ENCODE measurements at regions not wholly inside any gene's neighbourhood (a gene's known extent, or its start where the extent isn't known, plus 50 kb on each side); places are given as distances from the start of the nearest gene placed in this dataset.
"Not testable (repeated sequence)": the region's sequence is repeated elsewhere in the genome, so short reads cannot be mapped to it uniquely, and the experiment has no call there.

GRCh38 chr2:185507719-185508118 lies 230.9 kb upstream of the FSIP2 start:
- DNase-seq (ENCODE audit: low spot score) = no peak

GRCh38 chr2:185510060-185510459 lies 228.5 kb upstream of the FSIP2 start:
- DNase-seq (ENCODE audit: low spot score) = no peak

GRCh38 chr2:185511925-185512324 lies 226.7 kb upstream of the FSIP2 start:
- no peak for DNase-seq (ENCODE audit: low spot score)

- no peak for DNase-seq (ENCODE audit: low spot score)
Observed at GRCh38 chr2:185522472-185522871, 216.1 kb upstream of the FSIP2 start.

GRCh38 chr2:185524242-185524641 lies 214.4 kb upstream of the FSIP2 start:
- DNase-seq (ENCODE audit: low spot score) = not testable (repeated sequence)

GRCh38 chr2:185526161-185526560 lies 212.4 kb upstream of the FSIP2 start:
- DNase-seq (ENCODE audit: low spot score) = no peak

GRCh38 chr2:185531721-185532120 lies 206.9 kb upstream of the FSIP2 start:
- DNase-seq (ENCODE audit: low spot score) = no peak

- DNase-seq (ENCODE audit: low spot score) = no peak
Observed at GRCh38 chr2:185537689-185538088, 200.9 kb upstream of the FSIP2 start.

GRCh38 chr2:185567196-185567595 lies 171.4 kb upstream of the FSIP2 start:
- DNase-seq (ENCODE audit: low spot score) = no peak

GRCh38 chr2:185567940-185568339 lies 170.7 kb upstream of the FSIP2 start:
- no peak for DNase-seq (ENCODE audit: low spot score)

- no peak for DNase-seq (ENCODE audit: low spot score)
Observed at GRCh38 chr2:185578322-185578721, 160.3 kb upstream of the FSIP2 start.

GRCh38 chr2:185583058-185583816 lies 155.4 kb upstream of the FSIP2 start:
- no peak for DNase-seq (ENCODE audit: low spot score)

- not testable (repeated sequence) for DNase-seq (ENCODE audit: low spot score)
Observed at GRCh38 chr2:185585165-185585564, 153.4 kb upstream of the FSIP2 start.

GRCh38 chr2:185591276-185591675 lies 147.3 kb upstream of the FSIP2 start:
- DNase-seq (ENCODE audit: low spot score) = not testable (repeated sequence)

GRCh38 chr2:185607945-185608344 lies 130.7 kb upstream of the FSIP2 start:
- DNase-seq (ENCODE audit: low spot score) = no peak

- DNase-seq (ENCODE audit: low spot score) = no peak
Observed at GRCh38 chr2:185608799-185609198, 129.8 kb upstream of the FSIP2 start.

GRCh38 chr2:185610301-185610700 lies 128.3 kb upstream of the FSIP2 start:
- DNase-seq (ENCODE audit: low spot score) = no peak

GRCh38 chr2:185618625-185619024 lies 120.0 kb upstream of the FSIP2 start:
- peak; percentile 3 for DNase-seq (ENCODE audit: low spot score)

- DNase-seq (ENCODE audit: low spot score) = no peak
Observed at GRCh38 chr2:185625604-185626003, 113.0 kb upstream of the FSIP2 start.

GRCh38 chr2:185628985-185629384 lies 109.6 kb upstream of the FSIP2 start:
- DNase-seq (ENCODE audit: low spot score) = no peak

GRCh38 chr2:185633621-185634020 lies 105.0 kb upstream of the FSIP2 start:
- no peak for DNase-seq (ENCODE audit: low spot score)

- no peak for DNase-seq (ENCODE audit: low spot score)
Observed at GRCh38 chr2:185638771-185639170, 99.8 kb upstream of the FSIP2 start.

- DNase-seq (ENCODE audit: low spot score) = no peak
Observed at GRCh38 chr2:185640588-185640987, 98.0 kb upstream of the FSIP2 start.

- DNase-seq (ENCODE audit: low spot score) = peak; percentile 17
Observed at GRCh38 chr2:185643434-185643833, 95.2 kb upstream of the FSIP2 start.
